ENCODE measurements at regions not wholly inside any gene's neighbourhood (a gene's known extent, or its start where the extent isn't known, plus 50 kb on each side); places are given as distances from the start of the nearest gene placed in this dataset.

GRCh38 chr18:28398471-28398870 is 221.5 kb upstream of the CDH2 start:
- ChIA-PET POLR2A (no interaction called here), CTCF (no interaction called here)
- no peak overlapping the region for H3K27ac Mint-ChIP-seq
- H3K4me1 Mint-ChIP-seq: no peaks in the 10 kb centered on the region
- Histone ChIP-seq H3K9ac (ENCODE audit: low read length) (no peak overlapping the region), H3K36me3 (replicated peaks in 1 of 2; ENCODE audit: control extremely low read depth in 1 of 2, control insufficient read depth in 1 of 2, extremely low read depth in 1 of 2, insufficient read depth in 2 of 2, low read length in 1 of 2) (no peaks in the 10 kb centered on the region), H3K79me2 (ENCODE audit: control insufficient read depth, insufficient read depth, low read length) (no peaks in the 10 kb centered on the region), H3K4me1 (ENCODE audit: control insufficient read depth in 2 of 2, insufficient read depth in 2 of 2, low read length in 2 of 2) (no peaks in the 10 kb centered on the region), H3K27me3 (replicated peaks in 1 of 4; ENCODE audit: control extremely low read depth in 1 of 4, control insufficient read depth in 3 of 4, insufficient read depth in 4 of 4, low read length in 3 of 4) (no peaks in the 10 kb centered on the region), H4K20me1 (ENCODE audit: control insufficient read depth, insufficient read depth, low read length, poor library complexity, severe bottlenecking) (no peaks in the 10 kb centered on the region), H3K9me3 (ENCODE audit: control extremely low read depth in 1 of 3, control insufficient read depth in 2 of 3, insufficient read depth in 1 of 3, low read length in 2 of 3) (no peaks in the 10 kb centered on the region), H3K4me2 (replicated peaks; ENCODE audit: low read depth, low read length, poor library complexity, severe bottlenecking) (no peak overlapping the region), H3K27ac (ENCODE audit: low read length in 2 of 2) (no peak overlapping the region), H3K4me3 (ENCODE audit: control extremely low read depth in 1 of 5, extremely low read depth in 1 of 5, insufficient read depth in 1 of 5, low read depth in 2 of 5, low read length in 4 of 5) (no peak overlapping the region), H2AFZ (ENCODE audit: insufficient read depth, low read depth, low read length, poor library complexity, severe bottlenecking) (no peak overlapping the region)
- H3K27me3 Mint-ChIP-seq: no peaks in the 10 kb centered on the region
- H3K9me3 Mint-ChIP-seq (ENCODE audit: insufficient read depth): peaks cover 8% of the 10 kb centered on the region
- H3K4me3 Mint-ChIP-seq: no peak overlapping the region
- intact Hi-C loops (cut with micrococcal nuclease): no loop called here
- no peak for ATAC-seq (ENCODE audit: low read depth)
- no peak for TF ChIP-seq EZH2 (IDR thresholded peaks at IDR 0.05; ENCODE audit: borderline replicate concordance, insufficient read depth, low read depth, low read length, poor library complexity, severe bottlenecking)
- TF ChIP-seq CTCF (IDR thresholded peaks at IDR 0.05): no peak
- no CpG with 5 or more reads among the region's 1 CpG for WGBS (ENCODE audit: insufficient coverage)
- DNase-seq: no peak

DNA sequence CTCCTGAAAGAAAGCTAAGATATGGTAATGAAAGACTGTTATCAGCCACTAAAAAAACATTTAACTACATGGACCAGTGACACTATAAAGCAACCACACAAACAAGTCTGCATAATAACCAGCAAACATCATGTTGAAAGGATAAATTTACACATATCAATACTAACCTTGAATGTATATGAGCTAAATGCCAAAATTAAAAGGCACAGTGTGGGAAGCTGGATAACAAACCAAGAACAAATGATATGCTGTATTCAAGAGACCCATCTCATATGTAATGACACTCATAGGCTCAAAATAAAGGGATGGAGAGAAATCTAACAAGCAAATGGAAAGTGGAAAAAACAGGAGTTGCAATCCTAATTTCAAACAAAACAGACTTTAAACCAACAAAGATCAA is 213.1 kb upstream of the CDH2 start:
- CTCF ChIA-PET: no interaction called here
- H3K4me1 ChIP-seq (ENCODE audit: control insufficient read depth in 2 of 2, insufficient read depth in 2 of 2, low read length in 2 of 2): no peaks in the 10 kb centered on the region
- ATAC-seq (ENCODE audit: low read depth): no peak
- no peaks in the 10 kb centered on the region for H4K20me1 ChIP-seq (ENCODE audit: control insufficient read depth, insufficient read depth, low read length, poor library complexity, severe bottlenecking)
- no peak overlapping the region for H3K27ac ChIP-seq (ENCODE audit: low read length in 2 of 2)
- Mint-ChIP-seq H3K4me1 (no peaks in the 10 kb centered on the region), H3K9me3 (ENCODE audit: insufficient read depth) (peaks cover 15% of the 10 kb centered on the region), H3K27me3 (no peaks in the 10 kb centered on the region), H3K4me3 (no peak overlapping the region), H3K27ac (no peak overlapping the region)
- peaks cover 1 to 15% (median 4%) of the 10 kb centered on the region in 3 donors for H3K9me3 ChIP-seq (ENCODE audit: control extremely low read depth in 1 of 3, control insufficient read depth in 2 of 3, insufficient read depth in 1 of 3, low read length in 2 of 3)
- intact Hi-C loops (cut with micrococcal nuclease): no loop called here
- TF ChIP-seq CTCF (IDR thresholded peaks at IDR 0.05) (no peak), EZH2 (IDR thresholded peaks at IDR 0.05; ENCODE audit: borderline replicate concordance, insufficient read depth, low read depth, low read length, poor library complexity, severe bottlenecking) (no peak)
- no peak overlapping the region for H3K4me2 ChIP-seq (replicated peaks; ENCODE audit: low read depth, low read length, poor library complexity, severe bottlenecking)
- POLR2A ChIA-PET: no interaction called here
- DNase-seq: no peak
- no peak overlapping the region for H3K9ac ChIP-seq (ENCODE audit: low read length)
- H3K4me3 ChIP-seq (ENCODE audit: control extremely low read depth in 1 of 5, extremely low read depth in 1 of 5, insufficient read depth in 1 of 5, low read depth in 2 of 5, low read length in 4 of 5): no peak overlapping the region
- no peaks in the 10 kb centered on the region for H3K79me2 ChIP-seq (ENCODE audit: control insufficient read depth, insufficient read depth, low read length)
- no peak overlapping the region for H2AFZ ChIP-seq (ENCODE audit: insufficient read depth, low read depth, low read length, poor library complexity, severe bottlenecking)
- no peaks in the 10 kb centered on the region for H3K27me3 ChIP-seq (replicated peaks in 1 of 4; ENCODE audit: control extremely low read depth in 1 of 4, control insufficient read depth in 3 of 4, insufficient read depth in 4 of 4, low read length in 3 of 4)
- H3K36me3 ChIP-seq (replicated peaks in 1 of 2; ENCODE audit: control extremely low read depth in 1 of 2, control insufficient read depth in 1 of 2, extremely low read depth in 1 of 2, insufficient read depth in 2 of 2, low read length in 1 of 2): no peaks in the 10 kb centered on the region

Data from B cell (primary cell).